A673 (cell line): ENCODE measurements at regions not wholly inside any gene's neighbourhood (a gene's known extent, or its start where the extent isn't known, plus 50 kb on each side); places are given as distances from the start of the nearest gene placed in this dataset.

ENCODE experiments used
- BruUV-seq: library from RNA; stranded (reverse); fragments of 400-500 nt; replicated peaks from 2 replicates; lab custom pipeline; 2021; lab: Mats Ljungman, UMichigan
- CTCF ChIA-PET: fragments of 300-600 bp; sonication (Branson Sonifier 250); formaldehyde crosslinking; loops from one replicate; lab custom pipeline; 2022; ENCODE audit warnings: antibody characterized with exemption; lab: Charles Lee
- POLR2A ChIA-PET: fragments of 300-600 bp; sonication (Branson Sonifier 250); formaldehyde crosslinking; loops from one replicate; lab custom pipeline; 2022; ENCODE audit warnings: antibody characterized with exemption; ENCODE audit not compliant: low non-redundant PET; lab: Charles Lee
- DNase-seq: peaks from one replicate; pipeline ENCODE4 v3.0.0-alpha.2; 2015; ENCODE audit warnings: low spot score
- H3K27ac ChIP-seq: fragments of 200-600 bp; sonication (generic); 2 replicates; pipeline ENCODE4 v1.5.1; 2016; ENCODE audit warnings: mixed run types, low read depth, mild to moderate bottlenecking, mixed read lengths, antibody characterized with exemption, low read length; ENCODE audit not compliant: poor library complexity, severe bottlenecking
- H3K27me3 ChIP-seq: fragments of 200-600 bp; sonication (generic); replicated peaks from 2 replicates; pipeline ENCODE4 v1.6.1; 2017; ENCODE audit warnings: mixed run types, low read depth, mild to moderate bottlenecking, mixed read lengths, antibody characterized with exemption, low read length; ENCODE audit not compliant: insufficient read depth, poor library complexity
- H3K36me3 ChIP-seq: fragments of 200-600 bp; sonication (generic); 2 replicates; pipeline ENCODE4 v1.6.1; 2016; ENCODE audit warnings: mixed run types, mild to moderate bottlenecking, mixed read lengths, antibody characterized with exemption, low read length; ENCODE audit not compliant: insufficient read depth, poor library complexity, severe bottlenecking
- H3K4me1 ChIP-seq: fragments of 200-600 bp; sonication (generic); 2 replicates; pipeline ENCODE4 v1.6.1; 2017; ENCODE audit warnings: mixed run types, mild to moderate bottlenecking, mixed read lengths, antibody characterized with exemption, low read length; ENCODE audit not compliant: insufficient read depth, poor library complexity, severe bottlenecking
- H3K4me3 ChIP-seq: fragments of 200-600 bp; sonication (generic); 2 replicates; pipeline ENCODE4 v1.5.1; 2016; ENCODE audit warnings: low read depth, mixed run types, mild to moderate bottlenecking, mixed read lengths, low read length; ENCODE audit not compliant: poor library complexity, severe bottlenecking
- H3K9me3 ChIP-seq: fragments of 200-600 bp; sonication (generic); 2 replicates; pipeline ENCODE4 v1.6.1; 2016; ENCODE audit warnings: mixed run types, low read depth, mild to moderate bottlenecking, mixed read lengths, antibody characterized with exemption, low read length; ENCODE audit not compliant: poor library complexity, severe bottlenecking
- CTCF ChIP-seq: fragments of 300-800, 200-600 bp; sonication (generic); conservative IDR thresholded peaks from 2 replicates; pipeline ENCODE4 v1.5.1; 2017; ENCODE audit warnings: low read depth, mild to moderate bottlenecking, antibody characterized with exemption, low read length, moderate library complexity, mixed read lengths
- EZH2 ChIP-seq: fragments of 200-600 bp; sonication (generic); IDR thresholded peaks from 2 replicates; pipeline ENCODE4 v1.6.1; 2017; ENCODE audit warnings: borderline replicate concordance, low read depth, mild to moderate bottlenecking, mixed read lengths, antibody characterized with exemption, low read length; ENCODE audit not compliant: poor library complexity, severe bottlenecking
- intact Hi-C: fragments of 100-400 bp; cut with micrococcal nuclease; formaldehyde crosslinking; loops from one replicate; pipeline ENCODE4 v1.10.0; 2022; ENCODE audit not compliant: unreplicated experiment

DNA sequence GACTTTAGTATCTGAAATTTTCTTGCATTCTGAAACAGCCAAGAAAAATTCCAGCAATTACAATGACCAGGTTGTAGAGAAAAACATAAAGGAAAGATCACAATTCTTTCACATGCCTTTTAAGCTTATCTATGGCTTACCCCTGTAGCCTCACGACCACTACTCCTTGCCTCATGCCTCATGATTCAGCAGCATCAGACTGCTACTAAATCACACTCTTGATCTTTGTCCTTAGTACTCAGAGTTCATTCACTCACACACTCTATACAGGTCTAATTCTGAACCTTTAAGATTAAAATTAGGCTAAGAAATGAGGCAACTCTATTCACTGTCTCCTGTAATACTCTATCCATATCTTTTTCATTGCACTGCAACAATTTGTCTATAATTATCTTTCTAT, 415.1 kb downstream of the MLLT3 start:
- intact Hi-C loops = no loop called here

DNA sequence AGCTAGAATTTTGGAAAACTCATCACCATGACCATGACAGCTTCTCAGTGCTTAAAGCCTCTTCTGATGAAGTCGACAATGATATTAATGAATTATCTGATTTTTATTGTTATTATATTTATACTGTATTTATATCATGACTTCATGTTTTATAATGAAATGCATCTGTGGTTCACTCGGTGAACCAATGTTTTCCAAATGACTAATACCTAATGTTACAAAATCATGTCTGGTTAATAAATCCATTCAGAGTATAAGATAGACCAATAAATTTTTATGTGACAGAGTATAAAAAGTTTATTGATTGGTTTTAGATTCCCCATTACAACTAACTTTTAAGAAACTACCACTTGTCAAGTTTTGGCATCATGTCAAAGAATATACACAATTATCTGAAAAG, 416.5 kb downstream of the MLLT3 start:
- H3K9me3 ChIP-seq = no peaks in the 10 kb centered on the region
- intact Hi-C loops = no loop called here
- H3K4me1 ChIP-seq = no peaks in the 10 kb centered on the region
- no peak overlapping the region for H3K27ac ChIP-seq
- no peaks in the 10 kb centered on the region for H3K36me3 ChIP-seq
- CTCF ChIA-PET = interaction anchor here (0.7 kb wide), 1 partner anchor 280 kb away, joined by 5 read pairs; no protein-coding TSS in a partner anchor
- no peak for TF ChIP-seq EZH2
- no peak for TF ChIP-seq CTCF
- DNase-seq = no peak
- no peaks in the 10 kb centered on the region for H3K27me3 ChIP-seq
- no TSS peak for BruUV-seq
- POLR2A ChIA-PET = no interaction called here
- H3K4me3 ChIP-seq = no peak overlapping the region

More for the DNA sequence above, 415.1 kb downstream of the MLLT3 start:
- Histone ChIP-seq H3K27ac (no peak overlapping the region), H3K4me3 (no peak overlapping the region), H3K27me3 (no peaks in the 10 kb centered on the region), H3K4me1 (no peaks in the 10 kb centered on the region), H3K9me3 (no peaks in the 10 kb centered on the region), H3K36me3 (no peaks in the 10 kb centered on the region)
- CTCF ChIA-PET = no interaction called here
- POLR2A ChIA-PET = no interaction called here
- TF ChIP-seq EZH2 (no peak), CTCF (no peak)
- no peak for DNase-seq
- no TSS peak for BruUV-seq

DNA sequence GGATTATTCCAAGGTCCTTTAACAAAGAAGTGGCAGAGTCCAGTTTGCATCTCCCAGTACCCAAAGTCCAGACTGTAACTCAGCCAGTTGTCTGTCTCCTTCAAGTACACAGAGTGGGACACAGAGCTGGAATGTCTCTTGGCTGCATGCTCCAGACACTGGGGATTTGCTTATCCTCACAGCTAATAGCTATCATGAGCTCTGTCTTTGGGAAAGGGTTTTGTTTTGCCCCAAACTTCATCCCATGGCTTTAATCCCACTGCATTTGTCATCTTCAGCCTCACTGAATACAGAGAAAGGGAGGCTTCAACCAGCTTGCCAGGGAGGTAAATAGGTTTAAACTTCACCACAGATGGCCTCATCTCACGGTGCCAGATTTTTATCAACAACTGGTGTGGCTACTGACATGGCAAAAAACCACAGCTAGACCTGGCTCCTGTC, 412.2 kb upstream of the SLC24A2 start:
- intact Hi-C loops = no loop called here
- no TSS peak for BruUV-seq
- TF ChIP-seq CTCF (no peak), EZH2 (no peak)
- no peaks in the 10 kb centered on the region for H3K4me1 ChIP-seq
- DNase-seq = no peak
- H3K4me3 ChIP-seq = no peak overlapping the region
- CTCF ChIA-PET = no interaction called here
- H3K9me3 ChIP-seq = no peaks in the 10 kb centered on the region
- H3K27me3 ChIP-seq = no peaks in the 10 kb centered on the region
- H3K27ac ChIP-seq = no peak overlapping the region
- POLR2A ChIA-PET = no interaction called here
- no peaks in the 10 kb centered on the region for H3K36me3 ChIP-seq
